ENCODE measurements at regions not wholly inside any gene's neighbourhood (a gene's known extent, or its start where the extent isn't known, plus 50 kb on each side); places are given as distances from the start of the nearest gene placed in this dataset.

GRCh38 chr9:14031810-14032209 is 282.1 kb downstream of the NFIB start:
- no peak for DNase-seq

GRCh38 chr9:14031060-14031414 is 282.9 kb downstream of the NFIB start:
- DNase-seq: no peak

- no peak for DNase-seq
Observed at GRCh38 chr9:14030375-14031059, 283.4 kb downstream of the NFIB start.

- no peak for DNase-seq
Observed at GRCh38 chr9:14029806-14030374, 284.1 kb downstream of the NFIB start.

- no peak for DNase-seq
Observed at GRCh38 chr9:14027116-14027800, 286.7 kb downstream of the NFIB start.

- DNase-seq: no peak
Observed at GRCh38 chr9:14025741-14026140, 288.2 kb downstream of the NFIB start.

GRCh38 chr9:14023285-14023684 is 290.7 kb downstream of the NFIB start:
- no peak for DNase-seq

- no peak for DNase-seq
Observed at GRCh38 chr9:14021871-14022525, 291.9 kb downstream of the NFIB start.

GRCh38 chr9:14018081-14018480 is 295.9 kb downstream of the NFIB start:
- DNase-seq: no peak

GRCh38 chr9:14014744-14015143 is 299.2 kb downstream of the NFIB start:
- no peak for DNase-seq

GRCh38 chr9:14014218-14014617 is 299.7 kb downstream of the NFIB start:
- DNase-seq: no peak

GRCh38 chr9:14011799-14012560 is 302.0 kb downstream of the NFIB start:
- DNase-seq: no peak

- DNase-seq: no peak
Observed at GRCh38 chr9:14007190-14007769, 306.7 kb downstream of the NFIB start.

GRCh38 chr9:14006386-14007187 is 307.4 kb downstream of the NFIB start:
- DNase-seq: no peak

GRCh38 chr9:14004110-14004509 is 309.8 kb downstream of the NFIB start:
- DNase-seq: no peak

- DNase-seq: no peak
Observed at GRCh38 chr9:13994240-13994639, 319.7 kb downstream of the NFIB start.

GRCh38 chr9:13993632-13994185 is 320.2 kb downstream of the NFIB start:
- no peak for DNase-seq

GRCh38 chr9:13992138-13993088 is 321.5 kb downstream of the NFIB start:
- DNase-seq: no peak

- no peak for DNase-seq
Observed at GRCh38 chr9:13991395-13991794, 322.5 kb downstream of the NFIB start.

- DNase-seq: no peak
Observed at GRCh38 chr9:13990994-13991393, 322.9 kb downstream of the NFIB start.
